ENCODE measurements at regions not wholly inside any gene's neighbourhood (a gene's known extent, or its start where the extent isn't known, plus 50 kb on each side); places are given as distances from the start of the nearest gene placed in this dataset.

DNA sequence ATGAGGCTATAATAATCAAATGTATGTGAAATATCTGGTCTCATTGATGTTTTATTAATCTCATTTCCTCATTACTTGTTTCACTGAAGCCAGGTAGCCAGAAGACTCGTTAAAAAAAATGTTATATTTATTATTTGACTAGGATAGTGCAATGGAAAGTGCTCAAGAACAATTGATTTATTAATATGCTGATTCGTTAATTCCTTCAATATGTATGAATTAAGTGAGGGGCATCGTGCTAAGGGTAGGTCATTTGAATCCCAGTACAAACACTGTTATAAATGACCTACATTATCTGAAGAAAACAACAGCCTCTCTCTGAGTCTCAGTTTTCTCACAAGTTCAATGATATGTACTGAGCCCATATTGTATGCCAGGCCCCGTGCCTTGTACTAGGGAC is 214.2 kb upstream of the GPRIN3 start:
- TF ChIP-seq POLR2AphosphoS5 (IDR thresholded peaks at IDR 0.05; ENCODE audit: low read depth, low read length): no peak
- TF ChIP-seq POLR2A (IDR thresholded peaks at IDR 0.05; ENCODE audit: low read depth, low read length): no peak
- no peak for TF ChIP-seq TAF1 (IDR thresholded peaks at IDR 0.05; ENCODE audit: borderline replicate concordance, low read depth, low read length)

Data from GM12892 (cell line).